HCT116 (cell line): ENCODE measurements at regions not wholly inside any gene's neighbourhood (a gene's known extent, or its start where the extent isn't known, plus 50 kb on each side); places are given as distances from the start of the nearest gene placed in this dataset.

ENCODE experiments used
- ATAC-seq: fragments of 200-7000 bp; cut with Tn5 transposase; 2 replicates; pipeline ENCODE4 v1.9.1; 2020; ENCODE audit warnings: mild to moderate bottlenecking, moderate library complexity
- BruUV-seq: library from RNA; stranded (reverse); fragments of 400-500 nt; replicated peaks from 2 replicates; lab custom pipeline; 2021; lab: Mats Ljungman, UMichigan
- CTCF ChIA-PET: fragments of 300-600 bp; sonication (Branson Sonifier 250); formaldehyde crosslinking; loops from one replicate; lab custom pipeline; 2021; ENCODE audit warnings: antibody characterized with exemption; lab: Charles Lee
- POLR2A ChIA-PET: fragments of 300-600, 350-600 bp; sonication (Branson Sonifier 250); formaldehyde crosslinking; loops from one replicate; lab custom pipeline; 2021; ENCODE audit warnings: antibody characterized with exemption; lab: Charles Lee
- RAD21 ChIA-PET, 2 experiments: fragments of 300-600 bp; sonication (Branson Sonifier 250); formaldehyde crosslinking; loops; one replicate each; lab custom pipeline; 2023; ENCODE audit warnings: low total read pairs in 2 of 2; ENCODE audit not compliant: uncharacterized antibody in 2 of 2, unreplicated experiment in 2 of 2, low non-redundant PET in 1 of 2; lab: Charles Lee
- DNase-seq: peaks from one replicate; pipeline ENCODE4 v3.0.0-alpha.2; 2010; ENCODE audit warnings: low read depth, low spot score
- H2AFZ ChIP-seq: fragments of 200-600 bp; shearing (Covaris generic), sonication (generic); 2 replicates; pipeline ENCODE4 v1.6.1; 2017; ENCODE audit warnings: low read depth, mixed run types, mixed read lengths, antibody characterized with exemption, low read length; ENCODE audit not compliant: poor library complexity, severe bottlenecking
- H3K27ac ChIP-seq: 2 replicates; pipeline ENCODE4 v1.5.1; 2012; ENCODE audit warnings: low read depth, low read length
- H3K27me3 ChIP-seq: fragments of 200-600 bp; sonication (generic); 2 replicates; pipeline ENCODE4 v1.6.1; 2016; ENCODE audit warnings: mixed run types, low read length, mixed read lengths; ENCODE audit not compliant: insufficient read depth
- H3K36me3 ChIP-seq, 2 experiments: fragments of 200-500 bp in 1 of 2; fragments of 200-600 bp in 1 of 2; sonication (Bioruptor generic) in 1 of 2; sonication (generic) in 1 of 2; 2 replicates each; pipeline versions ENCODE4 v1.5.1 to v1.6.1; 2014 to 2016; ENCODE audit warnings: low read length in 2 of 2, inconsistent platforms in 1 of 2, mixed read lengths in 1 of 2, mixed run types in 1 of 2; ENCODE audit not compliant: insufficient read depth in 2 of 2, control insufficient read depth in 1 of 2
- H3K4me1 ChIP-seq, 2 experiments: fragments of 200-600 bp in 1 of 2; sonication (generic) in 1 of 2; 2 replicates each; pipeline versions ENCODE4 v1.5.1 to v1.6.1; 2012 to 2017; ENCODE audit warnings: low read length in 2 of 2, inconsistent platforms in 1 of 2, mild to moderate bottlenecking in 1 of 2, mixed read lengths in 1 of 2, mixed run types in 1 of 2, moderate library complexity in 1 of 2; ENCODE audit not compliant: insufficient read depth in 2 of 2, control insufficient read depth in 1 of 2
- H3K4me2 ChIP-seq: fragments of 200-600 bp; sonication (generic); 2 replicates; pipeline ENCODE4 v1.6.1; 2017; ENCODE audit warnings: mixed run types, low read length, mixed read lengths
- H3K4me3 ChIP-seq, 2 experiments: fragments of 200-600 bp in 1 of 2; sonication (generic) in 1 of 2; replicated peaks in 1 of 2; 2 replicates each; pipeline ENCODE4 v1.5.1; 2011 to 2016; ENCODE audit warnings: low read length in 2 of 2, control low read depth in 1 of 2, low read depth in 1 of 2, mild to moderate bottlenecking in 1 of 2, mixed read lengths in 1 of 2, mixed run types in 1 of 2
- H3K79me2 ChIP-seq: fragments of 200-600 bp; sonication (generic); 2 replicates; pipeline ENCODE4 v1.6.1; 2017; ENCODE audit warnings: mild to moderate bottlenecking, mixed run types, low read length, moderate library complexity, mixed read lengths; ENCODE audit not compliant: insufficient read depth
- H3K9ac ChIP-seq: fragments of 200-600 bp; sonication (generic); 2 replicates; pipeline ENCODE4 v1.6.1; 2016; ENCODE audit warnings: low read length, mixed read lengths
- H3K9me2 ChIP-seq: fragments of 200-600 bp; sonication (generic), shearing (Covaris generic); 2 replicates; pipeline ENCODE4 v1.6.1; 2017; ENCODE audit warnings: mixed run types, mild to moderate bottlenecking, moderate library complexity; ENCODE audit not compliant: insufficient read depth
- H3K9me3 ChIP-seq, 2 experiments: fragments of 200-500 bp in 1 of 2; fragments of 200-600 bp in 1 of 2; sonication (Bioruptor generic) in 1 of 2; sonication (generic) in 1 of 2; 2 replicates each; pipeline ENCODE4 v1.6.1; 2014 to 2017; ENCODE audit warnings: low read length in 2 of 2, mixed read lengths in 2 of 2, inconsistent platforms in 1 of 2, low read depth in 1 of 2, mild to moderate bottlenecking in 1 of 2, mixed run types in 1 of 2, moderate library complexity in 1 of 2; ENCODE audit not compliant: control insufficient read depth in 1 of 2, insufficient read depth in 1 of 2
- H4K20me1 ChIP-seq: fragments of 200-600 bp; sonication (generic), shearing (Covaris generic); 2 replicates; pipeline ENCODE4 v1.6.1; 2017; ENCODE audit warnings: mixed run types, mild to moderate bottlenecking, moderate library complexity; ENCODE audit not compliant: insufficient read depth
- ELF1 ChIP-seq: IDR thresholded peaks from 2 replicates; pipeline ENCODE4 v1.6.1; 2012; ENCODE audit warnings: low read depth, borderline replicate concordance
- POLR2A ChIP-seq: IDR thresholded peaks from 2 replicates; pipeline ENCODE4 v1.7.0; 2011; ENCODE audit warnings: borderline replicate concordance; ENCODE audit not compliant: insufficient read depth, insufficient read length; ENCODE audit errors: extremely low read depth
- RAD21 ChIP-seq: IDR thresholded peaks from 2 replicates; pipeline ENCODE4 v1.6.1; 2012; ENCODE audit warnings: low read depth, mild to moderate bottlenecking
- SIN3A ChIP-seq: IDR thresholded peaks from 2 replicates; pipeline ENCODE4 v1.6.1; 2012; ENCODE audit warnings: low read depth
- SRF ChIP-seq: IDR thresholded peaks from 2 replicates; pipeline ENCODE4 v1.6.1; 2012; ENCODE audit warnings: low read depth
- TCF7L2 ChIP-seq: IDR thresholded peaks from 2 replicates; pipeline ENCODE4 v1.7.0; 2011; ENCODE audit warnings: borderline replicate concordance, inconsistent platforms; ENCODE audit not compliant: insufficient read depth, insufficient read length; ENCODE audit errors: extremely low read depth
- YY1 ChIP-seq: IDR thresholded peaks from 2 replicates; pipeline ENCODE4 v1.6.1; 2011; ENCODE audit warnings: low read length, low read depth, moderate library complexity, mild to moderate bottlenecking; ENCODE audit not compliant: insufficient replicate concordance; ENCODE audit errors: extremely low read depth
- intact Hi-C: fragments of 100-400 bp; cut with micrococcal nuclease; formaldehyde crosslinking; loops from 2 replicates; pipeline ENCODE4 v1.10.0; 2022
- TF ChIP-seq, protein P1 (sequence below), 3 experiments: fragments of 200-600 bp in 1 of 3; sonication (generic) in 1 of 3; IDR thresholded peaks in 2 of 3; conservative IDR thresholded peaks in 1 of 3; 2 replicates each; pipeline ENCODE4 v1.5.1; 2012 to 2017; ENCODE audit warnings: low read depth in 2 of 3, low read length in 2 of 3, antibody characterized with exemption in 1 of 3, borderline replicate concordance in 1 of 3, control low read depth in 1 of 3, mild to moderate bottlenecking in 1 of 3, mixed read lengths in 1 of 3, mixed run types in 1 of 3, moderate library complexity in 1 of 3; ENCODE audit not compliant: insufficient read depth in 1 of 3

DNA sequence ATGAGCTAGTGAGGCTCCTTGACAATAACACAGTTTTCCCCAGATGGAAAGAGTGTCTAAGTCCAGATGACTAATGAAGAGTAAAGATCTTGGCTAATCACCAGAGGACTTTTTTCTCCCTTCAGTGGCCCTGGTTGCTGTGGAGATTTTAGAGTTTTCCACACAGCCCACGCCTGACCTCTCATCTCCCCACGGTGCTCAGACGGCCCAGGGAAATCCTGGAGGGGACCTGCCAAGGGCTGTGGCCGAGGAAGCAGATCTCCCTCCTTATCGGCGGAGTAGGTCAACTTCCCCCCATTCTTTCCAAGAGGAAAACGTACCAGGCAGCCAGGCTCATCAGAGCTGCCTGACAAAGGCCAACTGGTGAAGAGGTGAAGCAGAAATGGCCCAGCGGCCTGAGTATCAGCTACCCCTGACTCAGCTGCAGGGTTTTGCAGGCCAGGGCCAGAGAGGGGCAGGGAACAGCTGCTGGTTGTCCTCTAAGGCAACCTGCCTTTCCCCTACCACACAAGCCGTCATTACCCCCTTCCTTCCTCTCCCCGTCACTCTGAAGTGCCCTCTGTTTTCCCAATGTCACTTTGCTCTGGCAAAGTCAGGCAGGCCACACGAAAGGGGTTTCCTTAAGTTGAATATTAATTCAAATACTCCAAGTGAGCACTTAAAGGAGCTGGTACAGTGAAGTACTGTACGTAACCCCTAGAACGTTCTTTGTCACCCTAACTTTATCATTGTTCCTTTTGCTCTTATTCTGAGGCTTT, 140.2 kb upstream of the ADAMTS18 start:
- RAD21 ChIA-PET, result no interaction called here
- intact Hi-C loops, result no loop called here
- Histone ChIP-seq H3K79me2 (no peaks in the 10 kb centered on the region), H3K27ac (no peak overlapping the region), H3K4me1 (no peaks in the 10 kb centered on the region), H2AFZ (no peak overlapping the region), H3K9ac (no peak overlapping the region), H3K4me2 (no peak overlapping the region), H3K27me3 (peaks cover 41% of the 10 kb centered on the region), H3K36me3 (no peaks in the 10 kb centered on the region), H3K9me3 (no peaks in the 10 kb centered on the region), H3K9me2 (no peaks in the 10 kb centered on the region), H3K4me3 (no peak overlapping the region), H4K20me1 (no peaks in the 10 kb centered on the region)
- no peak for DNase-seq
- POLR2A ChIA-PET, result no interaction called here
- no TSS peak for BruUV-seq
- CTCF ChIA-PET, result no interaction called here
- ATAC-seq, result no peak
- TF ChIP-seq SIN3A, result no peak
- no peak for TF ChIP-seq SRF
- no peak for TF ChIP-seq ELF1
- no peak for TF ChIP-seq TCF7L2
- TF ChIP-seq YY1, result no peak
- no peak for TF ChIP-seq RAD21
- TF ChIP-seq, protein P1, sequence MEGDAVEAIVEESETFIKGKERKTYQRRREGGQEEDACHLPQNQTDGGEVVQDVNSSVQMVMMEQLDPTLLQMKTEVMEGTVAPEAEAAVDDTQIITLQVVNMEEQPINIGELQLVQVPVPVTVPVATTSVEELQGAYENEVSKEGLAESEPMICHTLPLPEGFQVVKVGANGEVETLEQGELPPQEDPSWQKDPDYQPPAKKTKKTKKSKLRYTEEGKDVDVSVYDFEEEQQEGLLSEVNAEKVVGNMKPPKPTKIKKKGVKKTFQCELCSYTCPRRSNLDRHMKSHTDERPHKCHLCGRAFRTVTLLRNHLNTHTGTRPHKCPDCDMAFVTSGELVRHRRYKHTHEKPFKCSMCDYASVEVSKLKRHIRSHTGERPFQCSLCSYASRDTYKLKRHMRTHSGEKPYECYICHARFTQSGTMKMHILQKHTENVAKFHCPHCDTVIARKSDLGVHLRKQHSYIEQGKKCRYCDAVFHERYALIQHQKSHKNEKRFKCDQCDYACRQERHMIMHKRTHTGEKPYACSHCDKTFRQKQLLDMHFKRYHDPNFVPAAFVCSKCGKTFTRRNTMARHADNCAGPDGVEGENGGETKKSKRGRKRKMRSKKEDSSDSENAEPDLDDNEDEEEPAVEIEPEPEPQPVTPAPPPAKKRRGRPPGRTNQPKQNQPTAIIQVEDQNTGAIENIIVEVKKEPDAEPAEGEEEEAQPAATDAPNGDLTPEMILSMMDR (IDR thresholded peaks at IDR 0.05 in 2 of 3, conservative IDR thresholded peaks at IDR 0.05 in 1 of 3; ENCODE audit: borderline replicate concordance in 1 of 3, insufficient read depth in 1 of 3, low read depth in 2 of 3, low read length in 2 of 3), result no peak
- TF ChIP-seq POLR2A, result no peak
